Epithelial cell of esophagus (primary cell): ENCODE measurements at regions not wholly inside any gene's neighbourhood (a gene's known extent, or its start where the extent isn't known, plus 50 kb on each side); places are given as distances from the start of the nearest gene placed in this dataset.
"Not testable (repeated sequence)": the region's sequence is repeated elsewhere in the genome, so short reads cannot be mapped to it uniquely, and the experiment has no call there.

ENCODE experiments used
- DNase-seq: peaks from one replicate; pipeline ENCODE4 v3.0.0; 2010; ENCODE audit warnings: low read depth
- H3K4me3 ChIP-seq: 2 replicates; pipeline ENCODE4 v1.5.1; 2011; ENCODE audit warnings: mild to moderate bottlenecking, low read length, control low read depth
- CTCF ChIP-seq: IDR thresholded peaks from 2 replicates; pipeline ENCODE4 v1.5.1; 2011; ENCODE audit warnings: low read depth, mild to moderate bottlenecking, low read length, control low read depth, inconsistent platforms; ENCODE audit not compliant: insufficient read depth; ENCODE audit errors: missing control alignments

DNA sequence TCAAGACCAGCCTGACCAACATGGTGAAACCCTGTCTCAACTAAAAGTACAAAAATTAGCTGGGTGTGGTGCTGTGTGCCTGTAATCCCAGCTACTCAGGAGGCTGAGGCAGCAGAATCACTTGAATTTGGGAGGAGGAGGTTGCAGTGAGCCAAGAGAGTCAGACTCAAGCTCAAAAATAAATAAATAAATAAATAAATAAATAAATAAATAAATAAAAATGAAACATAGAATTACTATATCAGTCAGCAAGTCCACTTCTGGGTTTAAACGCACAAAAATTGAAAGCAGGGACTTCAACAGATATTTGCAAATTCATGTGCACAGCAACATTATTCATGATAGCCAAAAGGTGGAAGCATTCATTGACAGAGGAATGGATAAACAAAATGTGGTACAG is 875.2 kb upstream of the ALG10B start:
- H3K4me3 ChIP-seq, DNase-seq: not testable (repeated sequence)

- DNase-seq, H3K4me3 ChIP-seq: not testable (repeated sequence)
These were observed 860.9 kb upstream of the ALG10B start for GRCh38 chr12:37455646-37456045.

DNA sequence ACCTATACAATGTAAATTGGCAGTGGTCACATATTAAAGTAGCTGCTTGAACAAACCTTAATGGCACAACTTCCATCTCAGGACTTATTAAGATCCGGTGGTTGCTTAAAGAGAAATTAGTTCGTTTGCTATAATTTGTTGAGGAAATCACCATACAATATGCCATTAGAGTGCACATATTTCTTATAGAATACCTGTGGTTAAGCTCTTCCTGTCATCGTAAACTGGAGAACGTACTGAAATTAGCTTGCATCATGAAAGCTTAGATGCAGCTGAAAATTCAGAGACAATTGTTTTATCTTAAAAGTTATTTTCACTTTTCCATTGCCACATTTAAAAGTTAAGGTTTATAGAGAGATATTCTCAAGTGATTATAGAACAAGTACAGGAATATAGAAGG is 818.6 kb upstream of the ALG10B start:
- not testable (repeated sequence) for H3K4me3 ChIP-seq, DNase-seq

GRCh38 chr12:37510256-37510655 is 806.3 kb upstream of the ALG10B start:
- DNase-seq, H3K4me3 ChIP-seq: not testable (repeated sequence)

DNA sequence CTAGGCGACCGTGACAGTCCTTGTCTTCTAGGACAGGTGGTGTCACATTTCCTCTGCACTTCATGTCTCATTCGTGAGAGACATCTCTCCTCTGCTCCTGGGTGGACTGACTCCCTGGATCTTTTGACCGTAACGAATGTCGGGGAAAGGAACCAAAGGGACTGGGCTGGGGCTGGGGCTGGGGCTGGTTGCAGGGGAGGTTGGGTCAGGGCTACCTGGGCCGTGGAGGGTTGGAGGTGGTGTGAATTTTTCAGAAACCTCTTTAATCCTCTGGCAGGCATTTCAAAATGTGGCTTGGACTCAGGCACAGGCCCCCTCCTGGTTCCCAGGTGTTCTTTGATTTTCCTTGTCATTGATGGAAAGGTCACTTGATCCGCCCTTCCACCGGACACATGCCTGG is 776.0 kb upstream of the ALG10B start:
- not testable (repeated sequence) for DNase-seq, H3K4me3 ChIP-seq

DNA sequence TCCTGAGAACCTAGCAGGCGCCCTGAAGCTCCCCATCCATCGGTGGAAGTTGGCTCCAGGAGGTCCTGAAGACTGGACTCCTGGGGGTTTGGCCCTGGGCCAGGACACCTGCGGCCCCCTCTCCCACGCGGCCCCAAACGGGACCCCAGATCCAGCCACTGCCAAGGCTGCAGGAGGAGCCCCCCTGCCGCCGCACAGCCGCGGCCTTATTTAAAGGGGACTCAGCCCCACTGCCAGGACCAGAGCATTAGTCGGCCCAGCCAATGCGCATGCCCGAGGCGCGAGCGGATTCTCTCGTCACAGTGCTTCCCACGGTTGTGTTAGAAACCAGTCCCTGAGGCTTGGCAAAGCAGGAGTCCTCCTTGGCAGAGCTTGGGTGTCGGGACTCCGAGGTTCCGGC is 775.2 kb upstream of the ALG10B start:
- TF ChIP-seq CTCF = no peak
- DNase-seq = no peak

DNA sequence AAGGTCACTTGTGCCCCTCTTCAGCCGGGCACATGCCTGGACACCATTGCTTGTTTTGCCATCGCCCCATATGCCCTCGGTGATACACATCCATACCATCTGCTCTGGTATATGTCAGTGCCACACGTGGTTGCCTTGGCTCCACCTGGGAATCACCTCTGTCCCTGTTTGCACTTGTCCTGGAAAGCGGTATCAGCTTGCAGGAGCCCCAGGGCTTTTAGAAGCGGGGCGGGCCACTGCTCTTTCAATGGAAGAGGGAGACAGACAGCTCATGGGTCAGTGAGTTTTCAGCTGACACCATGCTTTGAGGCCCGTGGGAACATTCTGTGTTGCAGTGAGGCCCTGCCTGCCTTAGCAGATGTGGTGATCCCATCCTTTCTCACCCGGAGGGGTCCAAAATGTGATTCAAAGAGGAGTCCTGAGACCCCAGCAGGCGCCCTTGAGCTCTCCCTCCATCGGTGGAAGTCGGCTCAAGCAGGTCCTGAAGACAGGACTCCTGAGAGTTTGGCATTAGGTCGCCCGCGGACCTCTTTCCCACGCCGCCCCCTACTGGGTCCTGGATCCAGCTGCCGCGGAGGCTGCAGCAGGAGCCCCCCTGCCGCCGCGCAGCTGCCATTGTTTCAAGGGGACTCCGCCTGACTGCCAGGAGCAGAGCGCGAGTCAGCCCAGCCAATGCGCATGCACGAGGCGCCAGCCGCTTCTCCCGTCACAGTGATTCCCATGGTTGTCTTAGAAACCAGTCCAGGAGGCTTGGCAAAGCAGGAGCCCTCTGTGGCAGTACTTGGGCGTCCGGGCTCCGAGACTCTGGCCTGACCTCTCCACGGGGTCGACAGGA is 773.2 kb upstream of the ALG10B start:
- no peak for TF ChIP-seq CTCF
- H3K4me3 ChIP-seq = no peak overlapping the region
- no peak for DNase-seq

More for the DNA sequence above, 775.2 kb upstream of the ALG10B start:
- no peak overlapping the region for H3K4me3 ChIP-seq

- TF ChIP-seq CTCF = no peak
- H3K4me3 ChIP-seq = no peak overlapping the region
- no peak for DNase-seq
These were observed 772.5 kb upstream of the ALG10B start for GRCh38 chr12:37543966-37544668.

DNA sequence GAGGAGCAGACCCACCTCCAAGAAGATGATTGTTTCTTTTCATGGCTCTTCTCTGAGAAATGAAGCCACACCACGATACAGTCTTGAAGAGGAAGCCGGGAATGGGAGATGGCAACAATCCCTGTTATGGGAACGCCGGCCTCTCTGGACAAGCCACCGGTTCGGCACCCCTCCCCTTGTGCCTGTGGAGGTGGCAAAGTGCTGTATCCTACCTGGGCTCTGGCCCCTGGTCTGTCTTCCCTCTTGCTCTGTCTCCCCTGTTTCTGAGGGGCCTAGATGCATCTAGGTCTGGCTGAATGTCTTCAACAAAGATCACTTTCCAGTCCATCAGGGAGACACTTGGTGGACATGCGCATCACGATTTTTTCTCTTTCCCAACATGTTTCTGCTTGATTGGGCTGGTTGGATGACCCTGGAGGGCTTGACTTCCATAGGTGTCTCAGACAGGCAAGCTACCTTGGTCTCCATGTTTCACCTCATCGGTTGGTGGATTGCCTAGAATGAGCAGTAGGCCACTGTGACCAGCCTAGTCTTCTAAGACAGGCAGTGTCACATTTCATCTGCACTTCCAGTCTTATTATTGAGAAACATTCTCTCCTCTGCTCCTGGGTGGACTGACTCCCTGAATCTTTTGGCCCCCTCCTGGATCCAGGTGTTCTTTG is 771.8 kb upstream of the ALG10B start:
- not testable (repeated sequence) for DNase-seq, H3K4me3 ChIP-seq

DNA sequence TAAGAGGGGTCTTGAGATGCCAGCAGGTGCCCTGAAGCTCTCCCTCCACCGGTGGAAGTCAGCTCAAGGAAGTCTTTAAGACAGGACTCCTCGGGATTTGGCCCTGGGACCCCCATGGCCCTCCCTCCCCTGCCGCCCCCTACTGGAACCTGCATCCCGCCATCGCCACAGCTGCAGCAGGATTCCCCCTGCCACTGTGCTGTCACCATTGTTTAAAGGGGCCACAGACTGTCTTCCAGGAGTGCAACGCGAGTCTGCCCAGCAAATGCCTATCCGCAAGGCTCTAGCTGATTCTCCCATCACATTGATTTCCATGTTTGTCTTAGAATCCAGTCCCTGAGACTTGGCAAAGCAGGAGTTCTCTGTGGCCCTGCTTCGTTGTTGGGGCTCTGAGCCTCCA is 770.8 kb upstream of the ALG10B start:
- no peak for TF ChIP-seq CTCF
- H3K4me3 ChIP-seq = no peak overlapping the region
- no peak for DNase-seq
